ENCODE measurements at regions not wholly inside any gene's neighbourhood (a gene's known extent, or its start where the extent isn't known, plus 50 kb on each side); places are given as distances from the start of the nearest gene placed in this dataset.

DNA sequence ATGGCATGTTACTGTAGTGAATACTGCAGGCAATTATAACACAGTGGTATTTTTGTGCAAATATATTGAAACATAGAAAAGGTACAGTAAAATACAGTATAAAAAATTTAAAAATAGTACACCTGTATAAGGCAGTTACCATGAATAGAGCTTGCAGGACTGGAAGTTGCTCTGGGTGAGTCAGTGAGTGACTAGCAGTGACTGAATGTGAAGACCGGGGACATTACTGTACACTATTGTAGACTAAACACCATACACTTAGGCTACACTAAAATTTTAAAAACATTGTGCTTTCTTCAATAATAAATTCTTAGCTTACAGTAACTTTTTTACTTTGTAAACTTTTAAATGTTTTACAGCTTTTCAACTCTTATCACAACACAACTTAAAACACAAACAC is 181.7 kb downstream of the GALC start:
- Histone ChIP-seq H3K27me3 (no peaks in the 10 kb centered on the region), H3K9me3 (no peaks in the 10 kb centered on the region), H3K4me1 (no peaks in the 10 kb centered on the region), H3K4me3 (no peak overlapping the region), H3K27ac (replicated peaks in 1 of 4) (no peak overlapping the region), H3K36me3 (no peaks in the 10 kb centered on the region)
- 91% methylated on average over 1 of the region's 1 CpG for WGBS
- intact Hi-C loops (cut with DNase I), result no loop called here
- TF ChIP-seq, protein P1, sequence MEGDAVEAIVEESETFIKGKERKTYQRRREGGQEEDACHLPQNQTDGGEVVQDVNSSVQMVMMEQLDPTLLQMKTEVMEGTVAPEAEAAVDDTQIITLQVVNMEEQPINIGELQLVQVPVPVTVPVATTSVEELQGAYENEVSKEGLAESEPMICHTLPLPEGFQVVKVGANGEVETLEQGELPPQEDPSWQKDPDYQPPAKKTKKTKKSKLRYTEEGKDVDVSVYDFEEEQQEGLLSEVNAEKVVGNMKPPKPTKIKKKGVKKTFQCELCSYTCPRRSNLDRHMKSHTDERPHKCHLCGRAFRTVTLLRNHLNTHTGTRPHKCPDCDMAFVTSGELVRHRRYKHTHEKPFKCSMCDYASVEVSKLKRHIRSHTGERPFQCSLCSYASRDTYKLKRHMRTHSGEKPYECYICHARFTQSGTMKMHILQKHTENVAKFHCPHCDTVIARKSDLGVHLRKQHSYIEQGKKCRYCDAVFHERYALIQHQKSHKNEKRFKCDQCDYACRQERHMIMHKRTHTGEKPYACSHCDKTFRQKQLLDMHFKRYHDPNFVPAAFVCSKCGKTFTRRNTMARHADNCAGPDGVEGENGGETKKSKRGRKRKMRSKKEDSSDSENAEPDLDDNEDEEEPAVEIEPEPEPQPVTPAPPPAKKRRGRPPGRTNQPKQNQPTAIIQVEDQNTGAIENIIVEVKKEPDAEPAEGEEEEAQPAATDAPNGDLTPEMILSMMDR (IDR thresholded peaks at IDR 0.05), result no peak
- TF ChIP-seq POLR2AphosphoS5 (IDR thresholded peaks at IDR 0.05), result no peak
- no peak for TF ChIP-seq EP300 (IDR thresholded peaks at IDR 0.05)
- no peak for TF ChIP-seq POLR2A (IDR thresholded peaks at IDR 0.05; ENCODE audit: low read depth)
- no peak for DNase-seq (ENCODE audit: extremely low spot score)

DNA sequence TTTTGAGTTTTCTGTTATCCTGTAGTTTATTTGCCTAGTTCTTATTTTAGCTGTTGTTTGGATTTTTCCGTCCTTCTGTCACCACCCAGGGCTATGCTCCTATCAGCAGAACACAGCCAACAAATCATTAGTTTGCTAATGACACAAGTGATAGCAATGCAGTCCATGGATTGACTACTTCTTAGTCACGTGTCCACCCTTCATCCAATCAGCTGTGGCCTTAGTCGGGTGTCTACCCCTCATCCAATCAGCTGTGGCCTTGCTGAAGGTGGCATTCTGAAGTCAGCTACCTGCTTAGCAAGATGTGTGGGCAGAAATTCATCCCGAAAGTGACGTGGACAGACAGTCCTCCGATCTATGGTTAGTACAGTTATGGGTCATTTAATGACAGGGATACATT is 182.3 kb downstream of the GALC start:
- TF ChIP-seq EP300 (IDR thresholded peaks at IDR 0.05), result no peak
- no peak for TF ChIP-seq POLR2AphosphoS5 (IDR thresholded peaks at IDR 0.05)
- H3K27me3 ChIP-seq, result no peaks in the 10 kb centered on the region
- no peaks in the 10 kb centered on the region for H3K36me3 ChIP-seq
- no peak overlapping the region for H3K4me3 ChIP-seq
- no peaks in the 10 kb centered on the region for H3K4me1 ChIP-seq
- intact Hi-C loops (cut with DNase I), result no loop called here
- no peaks in the 10 kb centered on the region for H3K9me3 ChIP-seq
- no peak for DNase-seq (ENCODE audit: extremely low spot score)
- WGBS, result 88% methylated on average over 6 of the region's 6 CpGs
- H3K27ac ChIP-seq (replicated peaks in 1 of 4), result no peak overlapping the region

DNA sequence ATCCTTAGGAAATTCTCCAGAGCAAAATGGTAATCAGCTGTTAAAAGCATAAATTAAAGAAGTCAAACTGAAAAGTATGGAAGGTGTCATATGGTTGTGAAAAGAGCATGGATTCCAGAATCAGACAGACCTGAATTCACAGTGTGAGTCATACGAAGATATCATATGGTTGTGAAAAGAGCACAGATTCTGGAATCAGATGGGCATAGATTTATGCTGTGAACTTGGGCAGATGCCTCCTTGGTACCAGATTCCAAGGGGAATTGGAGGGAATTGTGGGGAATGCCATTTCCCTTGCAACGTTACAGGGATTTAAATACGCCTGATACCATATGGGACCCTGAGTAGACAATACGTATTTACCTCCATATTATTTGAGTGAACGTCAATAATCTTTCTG is 183.7 kb downstream of the GALC start:
- TF ChIP-seq, protein P1 (IDR thresholded peaks at IDR 0.05), result no peak
- no peak for TF ChIP-seq EP300 (IDR thresholded peaks at IDR 0.05)
- TF ChIP-seq POLR2A (IDR thresholded peaks at IDR 0.05; ENCODE audit: low read depth), result no peak
- TF ChIP-seq POLR2AphosphoS5 (IDR thresholded peaks at IDR 0.05), result no peak

DNA sequence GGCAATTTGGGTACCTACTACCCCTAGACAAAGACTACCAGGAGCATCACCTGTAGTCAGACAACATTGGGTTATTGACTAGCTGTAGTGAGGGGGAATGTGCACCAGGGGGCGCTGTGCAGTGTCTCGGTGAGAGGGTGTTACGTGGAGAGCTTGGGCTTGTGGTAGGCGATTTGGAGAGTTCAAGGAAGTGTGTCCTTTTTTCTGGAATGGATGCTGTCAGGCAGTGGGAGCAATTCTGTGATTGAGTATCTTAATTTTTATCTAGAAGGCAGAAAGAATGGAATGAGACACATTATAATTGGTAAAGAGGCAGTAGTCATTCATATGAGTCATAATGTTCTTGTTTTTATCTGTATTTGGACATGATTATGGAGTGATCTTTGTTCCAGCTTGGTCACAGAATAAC is 187.7 kb downstream of the GALC start:
- no peak for DNase-seq (ENCODE audit: extremely low spot score)
- intact Hi-C loops (cut with DNase I), result loop anchor here (10.0 kb wide), 1 partner anchor 89 kb away; no protein-coding TSS in a partner anchor
- Histone ChIP-seq H3K4me1 (no peaks in the 10 kb centered on the region), H3K27me3 (no peaks in the 10 kb centered on the region), H3K36me3 (no peaks in the 10 kb centered on the region), H3K4me3 (no peak overlapping the region), H3K27ac (replicated peaks in 1 of 4) (no peak overlapping the region), H3K9me3 (no peaks in the 10 kb centered on the region)
- 16% methylated on average over 4 of the region's 4 CpGs for WGBS
- no peak for TF ChIP-seq EP300 (IDR thresholded peaks at IDR 0.05)
- no peak for TF ChIP-seq POLR2AphosphoS5 (IDR thresholded peaks at IDR 0.05)
- no peak for TF ChIP-seq POLR2A (IDR thresholded peaks at IDR 0.05; ENCODE audit: low read depth)
- TF ChIP-seq, protein P1 (IDR thresholded peaks at IDR 0.05), result peak; percentile 13 to 51 (median 42)

More for the DNA sequence above, 183.7 kb downstream of the GALC start:
- no peak for DNase-seq (ENCODE audit: extremely low spot score)
- intact Hi-C loops (cut with DNase I), result loop anchor here (10.0 kb wide), 1 partner anchor 86 kb away; no protein-coding TSS in a partner anchor
- H3K4me1 ChIP-seq, result no peaks in the 10 kb centered on the region
- no peaks in the 10 kb centered on the region for H3K36me3 ChIP-seq
- H3K27ac ChIP-seq (replicated peaks in 1 of 4), result no peak overlapping the region
- H3K27me3 ChIP-seq, result no peaks in the 10 kb centered on the region
- H3K4me3 ChIP-seq, result no peak overlapping the region
- H3K9me3 ChIP-seq, result no peaks in the 10 kb centered on the region
- 92% methylated on average over 5 of the region's 5 CpGs for WGBS

DNA sequence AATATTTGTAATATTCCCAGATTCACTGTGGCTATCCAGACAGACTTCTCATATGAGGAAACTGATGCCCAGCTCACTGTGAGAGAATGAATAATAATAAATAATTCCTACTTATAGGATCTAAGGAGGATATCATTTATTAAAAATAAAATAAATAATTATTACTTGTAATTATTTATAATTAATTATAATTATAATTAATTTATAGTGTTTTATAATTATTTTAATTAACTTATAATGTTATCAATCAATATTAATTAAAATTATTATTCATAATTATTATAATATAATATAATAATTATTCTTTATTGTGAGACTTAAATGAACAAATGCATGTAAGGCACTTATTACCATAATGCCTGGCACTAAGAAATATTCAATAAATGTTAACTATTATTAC is 192.8 kb downstream of the GALC start:
- Histone ChIP-seq H3K9me3 (no peaks in the 10 kb centered on the region), H3K27ac (replicated peaks in 1 of 4) (no peak overlapping the region), H3K4me3 (no peak overlapping the region), H3K4me1 (no peaks in the 10 kb centered on the region), H3K27me3 (no peaks in the 10 kb centered on the region), H3K36me3 (no peaks in the 10 kb centered on the region)
- no peak for DNase-seq (ENCODE audit: extremely low spot score)
- intact Hi-C loops (cut with DNase I), result loop anchor here (10.0 kb wide), 1 partner anchor 95 kb away; no protein-coding TSS in a partner anchor
- TF ChIP-seq, protein P1 (IDR thresholded peaks at IDR 0.05), result no peak
- TF ChIP-seq POLR2A (IDR thresholded peaks at IDR 0.05; ENCODE audit: low read depth) (no peak), EP300 (IDR thresholded peaks at IDR 0.05) (no peak), POLR2AphosphoS5 (IDR thresholded peaks at IDR 0.05) (no peak)
